GM19324 (cell line): ENCODE measurements at regions not wholly inside any gene's neighbourhood (a gene's known extent, or its start where the extent isn't known, plus 50 kb on each side); places are given as distances from the start of the nearest gene placed in this dataset.
"Not testable (repeated sequence)": the region's sequence is repeated elsewhere in the genome, so short reads cannot be mapped to it uniquely, and the experiment has no call there.

Experiments used
- ATAC-seq: cut with Tn5 transposase; IDR thresholded peaks from one replicate; pipeline ENCODE4 v1.9.1; 2021; ENCODE audit warnings: mild to moderate bottlenecking, moderate library complexity; ENCODE audit not compliant: unreplicated experiment, low FRiP score

GRCh38 chr10:44246700-44247099, 138.2 kb downstream of the CXCL12 start:
- not testable (repeated sequence) for ATAC-seq

GRCh38 chr10:44246287-44246686, 138.6 kb downstream of the CXCL12 start:
- not testable (repeated sequence) for ATAC-seq

GRCh38 chr10:44245601-44245938, 139.3 kb downstream of the CXCL12 start:
- ATAC-seq: no peak

GRCh38 chr10:44244745-44245600, 139.9 kb downstream of the CXCL12 start:
- ATAC-seq: no peak

GRCh38 chr10:44243851-44244510, 140.9 kb downstream of the CXCL12 start:
- no peak for ATAC-seq

- ATAC-seq: no peak
Observed at GRCh38 chr10:44242826-44243225, 142.1 kb downstream of the CXCL12 start.

GRCh38 chr10:44242091-44242490, 142.8 kb downstream of the CXCL12 start:
- no peak for ATAC-seq

- no peak for ATAC-seq
Observed at GRCh38 chr10:44240584-44241205, 144.2 kb downstream of the CXCL12 start.

GRCh38 chr10:44238212-44238611, 146.7 kb downstream of the CXCL12 start:
- no peak for ATAC-seq

GRCh38 chr10:44237364-44238049, 147.4 kb downstream of the CXCL12 start:
- ATAC-seq: no peak

GRCh38 chr10:44235363-44235762, 149.5 kb downstream of the CXCL12 start:
- ATAC-seq: no peak

GRCh38 chr10:44234483-44234875, 150.4 kb downstream of the CXCL12 start:
- ATAC-seq: no peak

- no peak for ATAC-seq
Observed at GRCh38 chr10:44233561-44234482, 151.1 kb downstream of the CXCL12 start.

- no peak for ATAC-seq
Observed at GRCh38 chr10:44217274-44217820, 167.6 kb downstream of the CXCL12 start.

- ATAC-seq: no peak
Observed at GRCh38 chr10:44216073-44216472, 168.8 kb downstream of the CXCL12 start.

GRCh38 chr10:44209811-44210210, 175.1 kb downstream of the CXCL12 start:
- no peak for ATAC-seq

GRCh38 chr10:44207160-44207559, 177.7 kb downstream of the CXCL12 start:
- ATAC-seq: no peak

- ATAC-seq: no peak
Observed at GRCh38 chr10:44206127-44206818, 178.6 kb downstream of the CXCL12 start.

- no peak for ATAC-seq
Observed at GRCh38 chr10:44205067-44205466, 179.8 kb downstream of the CXCL12 start.
